ENCODE measurements at regions not wholly inside any gene's neighbourhood (a gene's known extent, or its start where the extent isn't known, plus 50 kb on each side); places are given as distances from the start of the nearest gene placed in this dataset.

DNA sequence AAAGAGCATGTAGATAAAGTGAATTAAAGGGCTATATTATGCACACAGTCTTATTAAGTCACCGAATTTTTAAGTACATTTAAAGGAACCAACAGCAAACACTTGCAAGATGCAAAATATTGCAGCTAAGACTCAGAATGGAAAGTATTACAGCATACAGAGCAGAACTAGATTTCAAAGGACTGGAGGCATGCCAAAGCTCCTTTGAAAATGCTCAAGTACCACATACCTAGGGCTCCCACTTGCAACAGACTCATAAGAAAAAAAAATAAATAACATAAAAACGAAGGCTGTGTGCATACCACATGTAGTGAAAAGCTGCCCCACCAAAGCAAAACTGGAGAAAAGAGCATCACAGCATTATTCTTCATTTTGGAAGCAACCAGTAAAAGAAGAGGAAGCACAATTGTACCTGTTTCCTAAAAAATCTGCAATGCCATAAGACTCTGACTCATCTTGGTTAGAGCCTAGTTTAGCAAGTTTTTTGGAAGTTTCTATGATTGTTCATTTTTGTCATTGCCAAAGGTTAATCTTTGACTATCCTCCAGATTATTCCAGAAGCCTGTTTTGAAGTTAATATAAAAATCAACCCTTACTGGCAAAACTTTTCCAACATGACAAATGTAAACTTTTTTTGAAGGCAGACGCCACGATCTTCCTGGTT, 306.0 kb upstream of the COL3A1 start:
- TF ChIP-seq POLR2A (IDR thresholded peaks at IDR 0.05) (no peak), EP300 (IDR thresholded peaks at IDR 0.05) (no peak)
- TF ChIP-seq, protein P1, sequence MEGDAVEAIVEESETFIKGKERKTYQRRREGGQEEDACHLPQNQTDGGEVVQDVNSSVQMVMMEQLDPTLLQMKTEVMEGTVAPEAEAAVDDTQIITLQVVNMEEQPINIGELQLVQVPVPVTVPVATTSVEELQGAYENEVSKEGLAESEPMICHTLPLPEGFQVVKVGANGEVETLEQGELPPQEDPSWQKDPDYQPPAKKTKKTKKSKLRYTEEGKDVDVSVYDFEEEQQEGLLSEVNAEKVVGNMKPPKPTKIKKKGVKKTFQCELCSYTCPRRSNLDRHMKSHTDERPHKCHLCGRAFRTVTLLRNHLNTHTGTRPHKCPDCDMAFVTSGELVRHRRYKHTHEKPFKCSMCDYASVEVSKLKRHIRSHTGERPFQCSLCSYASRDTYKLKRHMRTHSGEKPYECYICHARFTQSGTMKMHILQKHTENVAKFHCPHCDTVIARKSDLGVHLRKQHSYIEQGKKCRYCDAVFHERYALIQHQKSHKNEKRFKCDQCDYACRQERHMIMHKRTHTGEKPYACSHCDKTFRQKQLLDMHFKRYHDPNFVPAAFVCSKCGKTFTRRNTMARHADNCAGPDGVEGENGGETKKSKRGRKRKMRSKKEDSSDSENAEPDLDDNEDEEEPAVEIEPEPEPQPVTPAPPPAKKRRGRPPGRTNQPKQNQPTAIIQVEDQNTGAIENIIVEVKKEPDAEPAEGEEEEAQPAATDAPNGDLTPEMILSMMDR (IDR thresholded peaks at IDR 0.05), result no peak

Measured in upper lobe of left lung (tissue), 4 donors.